GM19238 (cell line): ENCODE measurements at regions not wholly inside any gene's neighbourhood (a gene's known extent, or its start where the extent isn't known, plus 50 kb on each side); places are given as distances from the start of the nearest gene placed in this dataset.

ENCODE experiments used
- DNase-seq: peaks from one replicate; pipeline ENCODE4 v3.0.0; 2011; ENCODE audit warnings: low spot score; ENCODE audit not compliant: insufficient read length

DNA sequence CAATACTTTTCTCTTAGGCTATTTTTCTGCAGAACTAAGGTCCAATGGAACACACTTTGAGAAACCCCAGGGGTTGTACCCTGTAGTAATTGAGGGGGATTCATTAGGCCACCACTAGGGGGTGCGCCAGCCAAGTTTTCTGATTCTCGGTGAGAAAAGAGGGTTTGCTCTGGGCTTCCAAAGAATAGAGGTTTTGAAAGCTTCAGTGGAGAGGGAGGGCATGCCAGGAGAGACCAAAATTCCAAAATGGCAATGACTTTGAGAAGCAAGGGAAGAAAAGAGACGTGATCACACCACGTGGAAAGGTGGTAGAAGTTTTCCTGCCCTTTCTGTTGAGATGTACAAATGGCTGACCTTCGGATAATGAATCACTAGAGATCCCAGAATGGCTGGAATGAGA, 323.3 kb downstream of the RPS6KC1 start:
- DNase-seq, result peak; percentile 55

DNA sequence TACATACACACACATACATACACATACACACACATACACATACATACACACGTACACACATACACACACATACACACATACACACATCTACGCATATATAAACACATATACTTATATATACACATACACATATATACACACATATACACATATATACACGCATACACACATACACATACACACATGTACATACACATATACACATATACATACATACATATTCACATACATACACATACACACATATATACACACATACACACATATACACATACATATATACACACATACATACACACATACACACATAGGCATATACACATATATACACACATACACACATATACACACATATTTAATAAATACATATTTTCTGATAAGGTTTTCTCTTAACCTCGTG, 324.0 kb downstream of the RPS6KC1 start:
- no peak for DNase-seq

DNA sequence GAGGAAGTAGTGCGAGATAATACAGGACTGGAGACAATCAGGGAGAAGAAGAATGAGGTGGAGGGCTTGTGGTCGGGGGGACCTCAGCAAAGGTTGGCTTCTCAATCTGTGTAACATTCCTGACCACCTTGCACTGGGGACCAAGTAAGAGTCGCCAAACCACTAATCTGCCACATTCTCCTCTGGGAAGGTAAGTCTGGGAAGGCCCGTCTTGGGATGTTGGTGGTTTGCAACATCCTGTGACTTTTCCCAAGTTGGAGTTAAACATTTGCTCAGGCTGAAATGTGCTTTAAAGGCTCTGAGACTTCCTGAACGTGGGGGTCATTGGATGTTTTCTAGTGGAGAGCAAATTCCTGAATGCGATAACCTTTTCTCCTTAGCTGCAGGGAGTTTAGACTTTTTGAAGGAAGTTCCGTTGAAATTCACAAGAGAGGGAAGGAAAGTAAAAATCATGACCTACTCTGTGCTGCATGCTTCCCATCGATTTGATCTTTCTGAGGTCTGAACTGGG, 325.9 kb downstream of the RPS6KC1 start:
- DNase-seq, result no peak

DNA sequence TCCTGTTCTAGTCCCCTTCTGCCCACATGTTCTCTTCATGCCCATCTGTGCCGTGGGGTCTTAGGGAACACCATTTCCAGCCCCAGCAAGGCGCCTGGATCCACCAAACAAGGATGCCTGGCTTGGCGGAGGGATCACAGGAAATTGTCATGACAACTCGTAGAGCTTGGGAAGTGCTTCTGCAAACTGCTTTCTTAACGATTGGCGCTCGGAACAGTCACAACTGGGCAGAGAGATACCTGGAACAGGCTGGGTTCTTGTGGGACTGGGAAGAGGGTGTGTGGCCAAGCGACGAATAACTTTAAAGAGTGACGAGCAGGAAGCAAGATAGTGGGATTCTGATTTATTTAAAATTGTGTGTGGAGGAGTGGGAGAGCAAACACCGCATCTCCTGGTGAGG, 329.8 kb downstream of the RPS6KC1 start:
- DNase-seq, result no peak

DNA sequence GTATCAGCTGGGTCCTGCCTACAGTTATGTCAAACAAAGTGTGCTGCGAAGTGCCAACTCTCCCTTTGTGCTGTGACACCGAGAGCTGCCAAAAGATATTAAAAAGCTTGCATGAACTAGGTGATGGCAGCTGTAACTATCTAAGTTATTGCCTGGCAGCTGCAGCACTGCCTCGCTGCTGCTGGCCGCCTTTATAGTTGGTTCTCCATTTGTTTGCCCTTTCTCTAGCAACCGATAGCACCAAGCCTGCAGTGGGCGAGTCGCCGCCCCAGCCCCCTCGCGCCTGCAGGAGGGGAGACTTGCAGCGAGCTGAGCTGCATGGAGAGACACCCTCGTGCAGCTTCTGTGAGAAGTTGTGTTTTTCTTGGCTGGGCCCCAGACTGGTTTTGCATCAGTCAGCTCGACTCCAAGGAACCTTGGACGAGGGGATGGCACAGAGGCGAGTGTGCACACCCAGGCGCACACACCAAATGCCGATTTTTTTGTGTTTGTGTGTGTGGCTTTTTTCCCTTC, 330.6 kb downstream of the RPS6KC1 start:
- no peak for DNase-seq

DNA sequence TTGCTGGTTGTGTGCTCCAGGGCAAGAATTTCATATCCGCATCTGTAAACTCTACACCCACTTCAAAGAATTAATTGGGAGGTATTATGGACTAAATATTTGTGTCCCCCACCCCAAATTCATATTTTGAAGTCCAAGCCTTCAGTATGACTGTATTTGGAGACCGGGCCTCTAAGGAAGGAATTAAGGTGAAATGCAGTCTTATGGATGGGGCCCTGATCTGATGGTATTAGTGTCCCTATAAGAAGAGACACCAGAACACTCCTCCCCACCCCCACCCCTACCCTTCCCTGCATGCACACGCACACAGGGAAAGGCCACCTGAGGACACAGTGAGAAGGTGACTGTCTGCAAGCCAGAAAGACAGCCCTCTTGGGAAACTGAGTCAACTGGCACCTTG, 332.4 kb downstream of the RPS6KC1 start:
- no peak for DNase-seq

DNA sequence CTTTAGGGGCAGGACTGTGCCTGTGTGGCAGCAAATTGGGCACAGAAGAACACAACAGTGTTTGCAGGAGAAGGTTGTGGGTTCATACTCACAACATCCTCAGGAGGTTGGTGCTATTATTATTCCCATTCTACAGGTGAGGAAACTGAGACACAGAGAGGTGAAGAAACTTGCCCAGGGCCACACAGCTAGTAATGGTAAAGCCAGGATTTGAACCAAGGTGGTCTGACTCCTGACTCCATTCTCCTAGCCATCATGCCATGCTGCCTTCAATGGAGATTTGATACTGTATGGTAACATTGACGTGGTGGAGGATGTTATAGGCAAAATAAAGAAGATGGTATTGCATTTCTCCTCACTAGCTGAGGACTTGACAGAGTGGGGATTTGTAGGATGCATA, 334.2 kb downstream of the RPS6KC1 start:
- no peak for DNase-seq

DNA sequence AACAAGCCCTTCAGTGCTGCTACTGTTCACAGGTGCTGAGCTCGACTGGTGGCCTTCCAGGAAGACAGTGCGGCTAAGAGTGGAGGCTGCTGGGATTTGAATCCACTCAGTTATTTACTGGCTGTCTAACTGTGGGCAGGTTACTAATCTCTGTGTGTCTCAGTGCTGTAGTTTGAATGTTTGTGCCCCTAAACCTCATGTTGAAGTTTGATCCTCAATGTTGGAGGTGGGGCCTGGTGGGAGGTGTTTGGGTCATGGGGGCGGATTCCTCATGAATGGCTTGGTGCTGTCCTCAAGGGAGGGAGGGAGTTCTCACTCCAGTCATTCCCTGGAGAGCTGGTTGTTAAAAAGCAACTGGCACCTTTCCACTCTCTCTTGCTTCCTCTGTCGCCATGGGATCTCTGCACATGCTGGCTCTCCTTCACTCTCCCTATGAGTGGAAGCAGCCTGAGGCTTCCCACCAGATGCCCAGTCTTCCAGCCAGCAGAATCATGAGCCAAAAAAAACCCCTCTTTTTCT, 334.8 kb downstream of the RPS6KC1 start:
- no peak for DNase-seq

DNA sequence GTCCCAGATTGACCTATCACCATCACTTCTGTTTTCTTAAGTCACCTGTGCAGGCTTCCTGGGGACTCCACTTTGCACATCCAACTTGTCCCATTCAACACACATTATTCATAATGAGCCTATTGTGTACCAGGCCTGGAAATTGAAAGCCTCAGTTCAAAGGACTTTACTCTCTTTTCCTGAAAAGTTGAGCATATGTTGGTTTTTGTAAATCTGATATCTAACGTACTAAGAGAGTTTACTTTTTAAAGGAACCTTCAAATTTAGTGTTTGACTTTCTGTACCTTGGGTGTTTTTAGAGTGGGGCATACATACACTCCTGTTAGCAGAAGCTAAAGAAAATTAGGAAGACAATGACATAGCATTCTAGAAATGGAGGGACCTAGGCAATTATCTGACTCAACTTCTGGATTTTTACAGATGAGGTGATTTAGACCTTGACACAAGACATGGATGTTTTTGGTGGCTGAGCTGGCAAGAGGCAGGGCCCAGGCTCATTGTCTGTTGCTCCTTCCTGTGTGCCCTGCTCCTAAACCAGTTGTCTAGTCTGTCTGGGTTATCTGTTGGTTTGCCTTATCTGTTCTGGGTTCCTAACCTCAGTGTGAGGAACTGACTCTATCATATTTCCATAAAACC, 336.5 kb downstream of the RPS6KC1 start:
- DNase-seq, result no peak

DNA sequence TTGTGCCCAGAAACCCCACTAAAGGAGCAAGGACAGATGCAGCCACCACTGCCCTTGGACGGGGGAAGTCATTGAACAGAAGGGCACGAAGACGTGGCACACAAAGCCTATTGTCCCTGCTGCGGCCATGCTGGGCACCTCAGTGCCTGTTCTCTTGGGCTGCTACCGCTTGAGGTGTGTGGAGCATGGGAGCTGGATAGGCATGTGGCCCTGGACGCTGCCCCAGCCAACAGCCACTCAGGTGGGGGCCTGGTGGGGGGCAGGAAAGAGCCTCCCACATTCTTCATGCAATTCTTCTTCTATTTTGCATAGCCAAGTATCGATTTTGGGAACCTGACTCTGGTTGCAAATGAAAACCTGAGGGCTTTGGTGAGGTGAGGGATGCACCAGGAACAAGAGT, 337.2 kb downstream of the RPS6KC1 start:
- DNase-seq, result no peak

DNA sequence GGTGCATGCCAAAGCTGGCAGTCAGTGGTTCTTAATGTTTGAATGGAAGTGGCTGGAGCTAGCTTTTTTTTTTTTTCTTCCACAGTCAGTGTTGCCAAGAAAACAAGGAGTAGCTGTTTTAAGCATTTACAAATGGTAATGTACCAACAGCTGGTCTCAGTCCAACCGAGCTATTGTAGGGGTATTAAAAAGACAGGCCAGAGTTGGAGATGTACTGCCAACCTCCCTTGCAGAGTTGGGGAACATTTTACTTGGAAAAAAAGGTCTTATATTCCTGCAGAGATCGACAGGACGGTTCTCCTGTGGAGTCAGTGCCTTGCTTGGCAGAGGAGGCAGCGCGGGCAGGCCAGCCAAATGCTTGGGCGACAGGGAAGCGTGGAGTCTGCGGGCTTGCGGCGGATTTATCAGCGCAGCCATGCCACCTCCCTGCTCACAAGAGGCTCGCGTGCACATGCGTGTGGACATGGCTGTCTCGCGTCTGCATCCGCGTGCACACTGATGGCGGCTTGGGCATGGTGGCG, 338.1 kb downstream of the RPS6KC1 start:
- DNase-seq, result no peak

DNA sequence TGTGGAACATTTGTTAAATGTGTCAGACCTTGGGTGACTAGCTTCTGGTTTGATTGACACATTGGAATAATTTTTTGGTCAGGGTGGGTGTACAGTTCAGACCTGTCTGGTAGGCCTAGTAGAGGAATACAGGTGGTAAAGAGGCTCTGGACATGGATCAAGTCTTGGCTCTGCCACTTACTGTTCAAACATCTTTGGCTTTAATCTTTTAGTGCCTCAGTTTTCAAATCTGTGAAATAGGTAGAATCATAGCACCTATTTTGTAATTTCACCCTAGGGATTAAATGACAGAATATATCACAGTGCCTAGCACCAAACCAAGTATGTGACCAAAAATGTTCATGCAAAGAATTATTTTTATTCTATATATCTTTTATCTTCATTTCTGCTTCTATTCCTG, 340.4 kb downstream of the RPS6KC1 start:
- DNase-seq, result no peak

DNA sequence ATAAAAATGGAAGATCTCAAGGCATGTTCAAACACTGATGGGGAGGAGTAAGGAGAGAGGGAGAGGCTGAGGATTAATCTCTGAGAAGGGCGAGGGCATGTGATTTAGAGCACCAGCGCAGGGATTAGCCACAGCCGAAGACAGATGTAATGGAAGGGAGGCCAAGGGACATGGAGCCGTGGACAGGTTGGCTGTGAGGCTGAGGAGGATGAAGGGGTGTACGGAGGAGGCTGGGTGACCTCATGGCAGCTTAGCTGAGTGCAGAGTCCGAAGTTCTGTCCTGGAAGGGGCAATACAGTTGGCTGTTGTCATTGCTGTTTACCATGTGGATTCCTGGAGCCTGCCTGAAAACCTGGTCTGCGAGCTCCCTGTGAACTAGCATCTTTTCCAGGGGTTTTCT, 342.8 kb downstream of the RPS6KC1 start:
- no peak for DNase-seq

DNA sequence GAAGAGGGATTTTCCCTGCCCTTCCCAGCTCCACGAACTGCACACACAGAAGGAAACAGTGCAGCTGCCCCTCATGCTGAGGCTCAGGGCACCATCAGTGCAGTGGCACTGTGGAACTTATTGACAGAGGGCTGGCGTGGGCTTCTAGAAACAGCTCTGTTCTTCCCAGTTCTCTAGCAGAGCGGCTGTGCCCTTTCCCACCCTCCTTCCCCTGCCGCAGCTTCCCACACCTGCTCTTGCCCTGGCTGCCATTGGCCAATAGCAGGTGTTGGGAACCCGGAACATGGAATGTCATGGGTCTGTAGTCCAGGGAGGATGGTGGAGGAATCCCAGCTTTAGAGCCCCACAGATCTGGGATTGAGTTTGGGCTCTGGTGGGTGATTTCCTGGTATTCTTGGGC, 343.8 kb downstream of the RPS6KC1 start:
- no peak for DNase-seq

DNA sequence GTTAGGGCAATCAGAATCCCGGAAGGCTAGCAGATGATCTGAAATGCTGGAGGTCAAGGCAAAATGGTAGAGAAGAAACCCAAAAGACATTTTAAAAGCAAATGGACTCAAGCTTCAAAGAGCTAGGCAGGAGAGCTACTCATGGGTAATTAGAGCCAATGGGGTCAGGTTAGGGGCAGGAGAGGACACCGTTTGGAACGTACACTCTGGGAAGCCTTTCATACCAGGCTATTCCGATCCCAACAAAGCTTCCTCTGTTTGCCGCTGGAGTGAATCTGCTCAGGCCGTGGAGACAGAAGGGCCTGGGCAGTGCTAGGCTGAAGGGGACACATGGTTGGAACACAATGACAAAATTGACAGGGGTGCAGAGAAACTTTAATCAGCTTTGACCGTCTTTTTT, 346.6 kb downstream of the RPS6KC1 start:
- DNase-seq, result no peak

DNA sequence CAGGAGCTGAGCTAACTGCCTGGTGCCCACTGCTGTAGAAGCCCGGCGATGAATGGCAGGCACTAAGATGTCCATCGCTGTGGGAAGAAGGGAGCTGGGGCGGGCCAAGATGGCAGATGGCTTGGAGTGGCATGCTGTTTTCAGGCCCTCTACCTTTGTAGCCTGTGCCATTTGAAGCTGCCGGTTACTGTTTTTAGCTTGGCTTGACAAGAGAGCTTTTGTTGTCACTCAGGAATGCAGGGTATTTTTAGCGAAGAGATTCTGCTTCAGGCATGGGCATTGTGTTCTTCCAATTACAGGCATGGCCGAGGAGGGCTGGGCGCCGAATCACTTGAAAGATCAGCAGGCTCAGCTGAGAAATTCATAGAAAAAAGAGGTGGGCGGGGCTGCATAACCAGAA, 348.7 kb downstream of the RPS6KC1 start:
- no peak for DNase-seq

DNA sequence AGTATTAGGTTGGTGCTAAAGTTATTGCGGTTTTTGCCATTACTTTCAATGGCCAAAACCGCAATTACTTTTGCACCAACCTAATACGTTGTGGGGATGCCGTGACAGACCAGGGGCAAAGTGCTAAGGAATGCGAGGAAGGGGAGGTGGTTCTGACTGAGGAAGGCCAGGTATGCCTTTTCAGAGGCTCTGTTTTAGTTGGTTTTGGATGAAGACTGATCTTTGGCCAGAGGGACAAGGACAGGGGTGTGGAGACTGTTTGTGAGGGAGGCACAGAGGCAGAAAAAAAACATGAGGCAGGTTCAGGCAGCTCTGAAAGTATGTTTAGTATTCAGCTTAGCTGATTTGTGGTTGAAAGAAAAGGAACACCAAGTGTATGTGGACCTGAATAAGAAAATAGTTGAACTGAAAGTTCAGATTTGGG, 358.2 kb downstream of the RPS6KC1 start:
- no peak for DNase-seq

DNA sequence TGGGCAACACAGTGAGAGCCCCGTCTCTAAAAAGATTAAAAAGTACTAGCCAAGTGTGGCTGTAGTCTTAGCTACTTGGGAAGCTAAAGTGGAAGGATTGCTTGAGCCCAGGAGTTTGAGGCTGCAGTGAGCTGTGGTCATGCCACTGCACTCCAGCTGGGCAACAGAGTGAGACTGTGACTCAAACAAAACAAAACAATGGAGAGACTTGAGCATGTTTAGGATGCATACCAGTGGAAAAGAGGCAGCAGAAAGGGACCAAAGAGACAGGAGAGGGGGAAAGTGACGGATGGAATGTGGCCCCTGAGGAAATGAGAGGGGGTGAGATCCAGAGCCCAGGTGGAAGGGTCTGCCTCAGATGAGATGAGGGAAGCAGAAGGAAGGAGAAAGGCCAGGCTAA, 358.9 kb downstream of the RPS6KC1 start:
- DNase-seq, result no peak

DNA sequence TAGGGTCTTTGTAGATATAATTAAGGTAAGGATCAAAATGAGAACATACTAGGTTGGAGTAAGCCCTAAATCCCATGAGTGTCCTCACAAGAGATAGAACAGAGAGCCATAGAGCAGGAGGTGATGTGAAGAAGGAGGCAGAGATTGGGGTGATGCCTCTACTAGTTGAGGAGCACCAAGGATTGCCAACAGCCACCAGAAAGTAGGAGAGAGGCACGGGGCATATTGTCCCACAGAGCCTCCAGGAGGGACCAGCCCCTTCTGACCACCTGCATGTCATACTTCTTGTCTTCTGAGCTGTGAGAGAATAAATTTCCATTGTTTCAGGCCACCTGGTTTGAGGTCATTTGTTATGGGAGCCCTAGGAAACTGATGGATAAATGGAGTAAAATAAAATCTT, 363.3 kb downstream of the RPS6KC1 start:
- no peak for DNase-seq

DNA sequence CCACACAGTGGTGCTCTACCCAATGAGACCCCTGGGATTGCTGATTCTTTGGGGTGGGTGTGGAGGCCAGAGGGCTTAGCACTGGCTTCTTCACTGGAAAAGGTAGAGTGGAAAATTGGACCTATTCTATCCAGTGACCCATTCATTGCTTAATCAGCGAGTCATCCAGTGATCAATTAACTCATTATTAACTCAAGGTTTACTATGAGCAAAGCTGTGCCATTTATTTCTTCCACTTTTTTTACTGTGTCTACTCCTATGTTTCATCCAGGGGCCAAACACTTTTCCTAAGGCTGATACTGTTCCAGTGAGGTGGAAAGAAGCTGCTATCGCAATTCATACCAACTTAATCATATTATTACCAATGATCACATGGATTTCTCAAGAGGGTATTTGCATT, 363.9 kb downstream of the RPS6KC1 start:
- no peak for DNase-seq

DNA sequence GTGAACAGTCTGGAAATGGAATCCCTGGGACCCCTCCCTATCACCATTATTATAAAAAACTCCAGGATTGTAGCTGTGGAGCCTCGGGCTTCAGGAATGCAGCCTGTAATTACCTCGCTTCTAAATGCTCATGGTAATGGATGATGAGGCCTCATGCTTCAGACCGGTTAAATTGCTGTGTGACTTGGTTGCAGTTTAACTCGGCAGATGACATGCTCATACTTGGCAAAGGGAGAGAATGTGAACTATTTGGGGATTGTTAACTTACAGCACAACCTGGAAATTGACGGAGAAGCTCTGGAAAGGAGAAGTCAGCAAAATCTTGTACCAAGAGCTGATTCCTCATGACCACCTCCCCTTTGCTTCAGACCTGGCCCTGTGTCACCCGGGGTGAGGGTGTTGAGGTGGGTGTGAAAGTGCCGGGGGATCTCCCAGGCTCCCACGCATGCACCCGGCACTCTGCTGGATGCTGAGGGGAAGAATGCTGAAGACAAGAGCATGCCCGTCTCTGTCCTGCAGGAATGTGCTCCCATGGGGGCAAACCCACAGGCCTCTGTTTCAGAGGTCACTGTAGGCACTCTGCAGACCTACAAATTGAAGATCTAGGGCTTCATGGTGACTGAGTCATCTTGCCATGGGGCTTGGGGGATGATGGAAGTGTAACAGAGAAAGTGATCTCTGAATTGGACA, 364.8 kb downstream of the RPS6KC1 start:
- DNase-seq, result no peak

DNA sequence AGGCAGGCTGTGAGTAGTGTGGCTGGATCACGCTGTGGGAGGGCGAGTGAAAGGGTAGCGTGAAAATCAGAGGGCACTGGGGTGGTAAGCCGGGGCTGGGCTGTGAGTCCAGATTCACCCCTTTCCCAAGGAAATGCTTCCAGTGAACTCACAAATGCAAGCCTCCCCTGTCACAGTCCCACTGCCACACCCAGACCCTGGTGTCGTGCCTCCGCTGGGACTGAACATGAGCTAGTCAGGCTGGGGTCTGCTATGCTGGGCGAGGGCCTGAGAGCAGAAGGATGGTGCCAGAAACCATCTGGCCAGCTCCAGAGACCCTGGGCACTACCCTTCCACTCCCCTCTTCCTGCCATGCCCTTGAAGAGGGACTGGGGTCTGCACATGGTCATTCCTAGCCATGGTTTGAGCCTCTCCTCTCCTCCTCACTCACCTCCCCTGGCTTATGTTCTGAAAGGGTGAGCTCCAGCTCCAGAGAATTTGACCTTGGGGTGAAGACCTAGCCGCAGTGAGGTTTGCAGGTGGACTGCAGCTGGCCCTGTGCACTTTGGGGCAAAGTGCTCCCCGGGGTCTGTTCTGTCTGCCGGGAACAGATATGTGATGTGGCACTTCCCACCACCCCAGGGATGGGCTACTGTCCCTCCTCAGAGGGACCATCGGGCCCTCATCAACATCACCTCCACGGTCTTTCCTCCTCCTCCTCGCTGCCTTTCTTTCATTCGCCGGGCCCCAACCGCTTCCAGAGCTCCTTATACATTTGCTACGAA, 365.6 kb downstream of the RPS6KC1 start:
- no peak for DNase-seq
